ENCODE measurements at regions not wholly inside any gene's neighbourhood (a gene's known extent, or its start where the extent isn't known, plus 50 kb on each side); places are given as distances from the start of the nearest gene placed in this dataset.

- TF ChIP-seq, protein P1, sequence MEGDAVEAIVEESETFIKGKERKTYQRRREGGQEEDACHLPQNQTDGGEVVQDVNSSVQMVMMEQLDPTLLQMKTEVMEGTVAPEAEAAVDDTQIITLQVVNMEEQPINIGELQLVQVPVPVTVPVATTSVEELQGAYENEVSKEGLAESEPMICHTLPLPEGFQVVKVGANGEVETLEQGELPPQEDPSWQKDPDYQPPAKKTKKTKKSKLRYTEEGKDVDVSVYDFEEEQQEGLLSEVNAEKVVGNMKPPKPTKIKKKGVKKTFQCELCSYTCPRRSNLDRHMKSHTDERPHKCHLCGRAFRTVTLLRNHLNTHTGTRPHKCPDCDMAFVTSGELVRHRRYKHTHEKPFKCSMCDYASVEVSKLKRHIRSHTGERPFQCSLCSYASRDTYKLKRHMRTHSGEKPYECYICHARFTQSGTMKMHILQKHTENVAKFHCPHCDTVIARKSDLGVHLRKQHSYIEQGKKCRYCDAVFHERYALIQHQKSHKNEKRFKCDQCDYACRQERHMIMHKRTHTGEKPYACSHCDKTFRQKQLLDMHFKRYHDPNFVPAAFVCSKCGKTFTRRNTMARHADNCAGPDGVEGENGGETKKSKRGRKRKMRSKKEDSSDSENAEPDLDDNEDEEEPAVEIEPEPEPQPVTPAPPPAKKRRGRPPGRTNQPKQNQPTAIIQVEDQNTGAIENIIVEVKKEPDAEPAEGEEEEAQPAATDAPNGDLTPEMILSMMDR (IDR thresholded peaks at IDR 0.05; ENCODE audit: poor library complexity, severe bottlenecking), result no peak
- no peak for DNase-seq (ENCODE audit: low spot score)
- Histone ChIP-seq H3K36me3 (ENCODE audit: low read depth) (no peaks in the 10 kb centered on the region), H3K9me3 (ENCODE audit: severe bottlenecking) (no peaks in the 10 kb centered on the region), H3K4me3 (ENCODE audit: severe bottlenecking) (no peak overlapping the region), H3K4me1 (ENCODE audit: insufficient read depth, poor library complexity, severe bottlenecking) (peaks cover 37% of the 10 kb centered on the region), H3K27ac (ENCODE audit: poor library complexity, severe bottlenecking) (peak overlapping the region; percentile 89), H3K27me3 (ENCODE audit: insufficient read depth, poor library complexity, severe bottlenecking) (no peaks in the 10 kb centered on the region)
- no peak for ATAC-seq (ENCODE audit: low read depth)
Observed at GRCh38 chr12:75951399-75952278, 79.9 kb downstream of the PHLDA1 start.

DNA sequence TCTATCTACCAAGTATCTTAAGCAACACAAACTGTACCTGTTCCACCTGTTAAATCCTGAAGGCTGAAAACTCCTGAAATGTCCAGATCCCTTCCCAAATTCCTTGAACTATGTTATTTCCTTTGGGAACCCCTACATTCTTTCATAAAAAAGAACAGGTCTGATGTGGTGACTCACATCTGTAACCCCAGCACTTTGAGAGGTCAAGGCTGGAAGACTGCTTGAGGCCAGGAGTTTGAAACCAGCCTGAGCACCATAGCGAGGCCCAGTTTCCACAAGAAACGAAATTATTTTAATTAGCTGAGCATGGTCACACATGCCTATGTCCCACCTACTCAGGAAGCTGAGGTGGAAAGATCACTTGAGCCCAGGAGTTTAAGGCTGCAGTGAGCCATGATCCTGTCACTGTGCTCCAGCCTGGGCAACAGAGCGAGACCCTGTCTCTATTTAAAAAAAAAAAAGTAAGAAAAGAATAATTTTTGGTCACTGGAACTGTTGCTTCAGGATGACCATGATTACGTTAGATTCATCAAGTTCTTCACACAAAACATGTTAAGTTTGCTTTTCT lies 84.3 kb downstream of the PHLDA1 start:
- H3K27ac ChIP-seq (ENCODE audit: poor library complexity, severe bottlenecking), result peak overlapping the region; percentile 99
- TF ChIP-seq, protein P1 (IDR thresholded peaks at IDR 0.05; ENCODE audit: poor library complexity, severe bottlenecking), result no peak
- H3K27me3 ChIP-seq (ENCODE audit: insufficient read depth, poor library complexity, severe bottlenecking), result no peaks in the 10 kb centered on the region
- ATAC-seq (ENCODE audit: low read depth) (no peak), DNase-seq (ENCODE audit: low spot score) (no peak)
- no peak overlapping the region for H3K4me3 ChIP-seq (ENCODE audit: severe bottlenecking)
- H3K4me1 ChIP-seq (ENCODE audit: insufficient read depth, poor library complexity, severe bottlenecking), result peaks cover 41% of the 10 kb centered on the region
- no peaks in the 10 kb centered on the region for H3K9me3 ChIP-seq (ENCODE audit: severe bottlenecking)
- H3K36me3 ChIP-seq (ENCODE audit: low read depth), result no peaks in the 10 kb centered on the region

DNA sequence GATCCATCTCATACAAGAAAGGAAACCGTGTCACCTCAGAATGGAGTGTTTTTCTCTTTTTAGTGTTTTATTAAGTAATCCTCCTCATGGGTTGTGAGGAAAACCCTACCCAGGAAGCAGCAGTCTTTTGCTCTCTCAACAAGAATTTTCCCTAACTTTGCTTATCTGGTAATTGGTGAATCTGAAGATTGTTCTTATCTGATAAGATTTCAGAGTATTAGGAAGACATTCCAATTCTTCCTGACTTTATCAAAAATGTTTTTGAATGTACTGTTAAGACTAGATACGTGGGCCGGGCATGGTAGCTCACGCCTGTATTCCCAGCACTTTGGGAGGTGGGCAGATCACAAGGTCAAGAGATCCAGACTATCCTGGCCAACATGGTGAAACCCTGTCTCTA lies 86.0 kb downstream of the PHLDA1 start:
- no peak for DNase-seq (ENCODE audit: low spot score)
- Histone ChIP-seq H3K36me3 (ENCODE audit: low read depth) (no peaks in the 10 kb centered on the region), H3K27ac (ENCODE audit: poor library complexity, severe bottlenecking) (peak overlapping the region; percentile 99), H3K4me1 (ENCODE audit: insufficient read depth, poor library complexity, severe bottlenecking) (peaks cover 36% of the 10 kb centered on the region), H3K4me3 (ENCODE audit: severe bottlenecking) (no peak overlapping the region), H3K9me3 (ENCODE audit: severe bottlenecking) (no peaks in the 10 kb centered on the region), H3K27me3 (ENCODE audit: insufficient read depth, poor library complexity, severe bottlenecking) (no peaks in the 10 kb centered on the region)
- TF ChIP-seq, protein P1 (IDR thresholded peaks at IDR 0.05; ENCODE audit: poor library complexity, severe bottlenecking), result no peak
- no peak for ATAC-seq (ENCODE audit: low read depth)

DNA sequence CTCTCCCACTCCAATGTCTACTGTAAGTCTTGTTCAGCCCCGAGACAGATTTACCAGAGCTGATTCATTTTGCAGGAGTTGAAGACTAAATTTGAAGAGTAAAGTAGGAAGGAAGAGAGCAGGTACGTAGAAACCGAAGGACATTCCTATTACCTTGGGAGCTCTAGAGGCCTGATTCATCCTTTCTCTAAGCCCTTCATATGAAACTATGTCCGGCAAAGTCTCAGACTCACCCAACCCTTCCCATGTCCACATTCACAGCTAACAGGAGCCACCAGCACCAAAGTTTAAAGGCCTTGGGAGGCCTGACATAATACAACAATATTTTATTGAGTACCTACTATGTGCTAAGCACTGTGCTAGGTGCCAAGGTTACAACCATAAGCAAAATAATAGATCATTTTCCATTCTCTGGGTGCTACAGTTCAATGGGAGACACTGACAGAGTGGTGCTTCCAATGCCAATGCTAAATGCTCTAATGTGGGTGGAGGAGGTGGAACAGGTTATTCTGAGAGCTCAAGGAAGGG lies 86.6 kb downstream of the PHLDA1 start:
- Histone ChIP-seq H3K27me3 (ENCODE audit: insufficient read depth, poor library complexity, severe bottlenecking) (no peaks in the 10 kb centered on the region), H3K9me3 (ENCODE audit: severe bottlenecking) (no peaks in the 10 kb centered on the region), H3K4me1 (ENCODE audit: insufficient read depth, poor library complexity, severe bottlenecking) (peaks cover 38% of the 10 kb centered on the region), H3K4me3 (ENCODE audit: severe bottlenecking) (no peak overlapping the region), H3K27ac (ENCODE audit: poor library complexity, severe bottlenecking) (peak overlapping the region; percentile 99), H3K36me3 (ENCODE audit: low read depth) (no peaks in the 10 kb centered on the region)
- ATAC-seq (ENCODE audit: low read depth) (peak; percentile 6; the same call in 1 of the 3 replicates), DNase-seq (ENCODE audit: low spot score) (no peak)
- TF ChIP-seq, protein P1 (IDR thresholded peaks at IDR 0.05; ENCODE audit: poor library complexity, severe bottlenecking), result no peak
